Astrocyte of the spinal cord (primary cell): ENCODE measurements at regions not wholly inside any gene's neighbourhood (a gene's known extent, or its start where the extent isn't known, plus 50 kb on each side); places are given as distances from the start of the nearest gene placed in this dataset.
A peak's percentile ranks its signal among the peaks of the same experiment; 100 is the strongest.
"Not testable (repeated sequence)": the region's sequence is repeated elsewhere in the genome, so short reads cannot be mapped to it uniquely, and the experiment has no call there.

Source experiments
- DNase-seq: peaks from one replicate; pipeline ENCODE4 v3.0.0; 2011; ENCODE audit warnings: low read depth, low spot score
- H3K4me3 ChIP-seq: 2 replicates; pipeline ENCODE4 v1.5.1; 2011; ENCODE audit warnings: low read depth, mild to moderate bottlenecking, low read length, moderate library complexity
- in situ Hi-C: cut with HindIII; loops from 2 replicates; pipeline ENCODE4 v1.10.0; 2017; ENCODE audit warnings: low sequenced_read_pairs
- TF ChIP-seq, protein P1 (sequence below): IDR thresholded peaks from 2 replicates; pipeline ENCODE4 v1.5.1; 2012; ENCODE audit warnings: low read depth, mild to moderate bottlenecking, low read length, inconsistent platforms

DNA sequence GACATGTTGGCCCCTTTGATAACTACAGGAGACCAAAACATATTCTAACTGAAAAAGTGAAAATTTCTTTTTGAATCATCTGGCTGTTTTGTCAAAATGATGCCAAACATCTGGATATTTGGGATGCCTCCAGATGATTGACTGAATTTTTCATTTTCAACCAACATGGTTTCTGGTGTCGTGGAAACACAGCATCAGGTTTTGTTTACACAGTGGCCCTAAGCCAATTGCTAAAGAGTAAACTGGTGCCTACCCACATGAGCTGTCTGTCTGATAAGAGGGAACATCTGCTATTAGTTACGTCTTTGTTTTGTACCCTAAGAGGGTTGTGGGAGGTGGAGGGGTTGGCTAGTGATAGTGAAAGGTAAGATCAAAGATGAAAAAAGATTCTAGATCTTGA lies 204.8 kb downstream of the KCNK2 start:
- H3K4me3 ChIP-seq = no peak overlapping the region
- TF ChIP-seq, protein P1, sequence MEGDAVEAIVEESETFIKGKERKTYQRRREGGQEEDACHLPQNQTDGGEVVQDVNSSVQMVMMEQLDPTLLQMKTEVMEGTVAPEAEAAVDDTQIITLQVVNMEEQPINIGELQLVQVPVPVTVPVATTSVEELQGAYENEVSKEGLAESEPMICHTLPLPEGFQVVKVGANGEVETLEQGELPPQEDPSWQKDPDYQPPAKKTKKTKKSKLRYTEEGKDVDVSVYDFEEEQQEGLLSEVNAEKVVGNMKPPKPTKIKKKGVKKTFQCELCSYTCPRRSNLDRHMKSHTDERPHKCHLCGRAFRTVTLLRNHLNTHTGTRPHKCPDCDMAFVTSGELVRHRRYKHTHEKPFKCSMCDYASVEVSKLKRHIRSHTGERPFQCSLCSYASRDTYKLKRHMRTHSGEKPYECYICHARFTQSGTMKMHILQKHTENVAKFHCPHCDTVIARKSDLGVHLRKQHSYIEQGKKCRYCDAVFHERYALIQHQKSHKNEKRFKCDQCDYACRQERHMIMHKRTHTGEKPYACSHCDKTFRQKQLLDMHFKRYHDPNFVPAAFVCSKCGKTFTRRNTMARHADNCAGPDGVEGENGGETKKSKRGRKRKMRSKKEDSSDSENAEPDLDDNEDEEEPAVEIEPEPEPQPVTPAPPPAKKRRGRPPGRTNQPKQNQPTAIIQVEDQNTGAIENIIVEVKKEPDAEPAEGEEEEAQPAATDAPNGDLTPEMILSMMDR = no peak
- no peak for DNase-seq
- in situ Hi-C loops = no loop called here

DNA sequence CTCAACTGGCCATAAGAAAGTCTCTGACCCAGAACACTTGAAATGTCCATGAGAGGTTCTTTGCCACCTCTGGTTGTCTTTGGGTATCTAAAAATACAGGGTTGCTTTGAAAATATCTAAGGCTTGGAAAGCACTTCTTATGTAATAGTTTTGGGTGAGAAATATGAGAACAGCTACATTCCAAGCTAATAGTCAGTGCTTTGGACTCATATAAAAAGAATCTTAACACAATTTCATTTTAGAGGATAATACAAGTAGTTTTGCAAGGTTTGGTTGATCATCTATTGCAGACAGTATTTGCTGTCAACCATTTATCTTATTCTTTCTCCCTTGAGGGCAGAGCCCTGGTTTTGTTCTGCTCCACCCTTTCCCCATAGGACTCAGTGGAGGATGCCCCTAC lies 207.5 kb downstream of the KCNK2 start:
- in situ Hi-C loops = no loop called here
- TF ChIP-seq, protein P1 = no peak
- no peak overlapping the region for H3K4me3 ChIP-seq
- no peak for DNase-seq

- DNase-seq = no peak
- in situ Hi-C loops = no loop called here
- TF ChIP-seq, protein P1 = no peak
Observed at GRCh38 chr1:215292932-215293331, 210.4 kb downstream of the KCNK2 start.

DNA sequence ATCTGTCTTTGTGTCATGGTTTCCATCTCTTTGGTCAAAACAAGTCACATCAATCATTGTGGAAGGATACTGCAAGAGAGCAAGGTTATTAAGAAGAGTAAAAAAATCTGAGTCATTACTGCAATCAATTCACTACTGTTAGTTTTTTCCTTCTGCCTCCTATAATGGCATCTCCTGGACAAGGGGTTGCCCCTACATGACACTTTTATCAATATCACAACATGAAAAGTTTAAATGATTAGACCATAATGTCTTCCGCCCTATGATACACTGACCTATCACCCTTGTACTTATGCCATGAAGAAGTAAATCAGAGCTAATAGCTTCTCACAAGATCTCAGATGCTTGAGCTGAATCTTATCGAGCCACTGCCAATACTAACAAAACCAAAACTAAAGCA lies 223.9 kb downstream of the KCNK2 start:
- no peak for DNase-seq
- in situ Hi-C loops = no loop called here
- H3K4me3 ChIP-seq = no peak overlapping the region
- TF ChIP-seq, protein P1 = no peak

More at GRCh38 chr1:215292932-215293331, 210.4 kb downstream of the KCNK2 start:
- H3K4me3 ChIP-seq = no peak overlapping the region

- in situ Hi-C loops = no loop called here
- H3K4me3 ChIP-seq = no peak overlapping the region
- peak; percentile 1 for DNase-seq
- TF ChIP-seq, protein P1 = no peak
Observed at GRCh38 chr1:215321802-215322201, 239.3 kb downstream of the KCNK2 start.

- in situ Hi-C loops, H3K4me3 ChIP-seq: not testable (repeated sequence)
Observed at GRCh38 chr1:215323992-215324391, 241.5 kb downstream of the KCNK2 start.

DNA sequence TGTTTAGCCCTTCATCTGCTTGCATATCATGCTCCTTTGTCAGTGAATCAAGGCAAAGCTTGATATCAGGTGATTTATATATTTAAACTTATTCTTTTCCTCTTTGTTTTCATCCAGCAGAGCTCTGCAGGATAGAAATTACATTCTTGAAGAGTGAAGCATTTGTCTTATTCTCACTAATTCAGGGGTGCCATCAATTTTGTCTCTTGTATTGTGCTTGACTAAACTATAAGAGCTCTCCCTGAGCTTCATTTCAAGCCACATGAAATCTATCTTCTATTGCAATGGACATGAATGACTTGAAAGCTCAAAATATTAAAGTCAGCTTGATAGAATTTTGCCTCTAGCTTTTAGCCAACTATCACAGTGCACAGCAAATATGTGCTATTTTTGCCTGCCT lies 236.7 kb upstream of the KCTD3 start:
- in situ Hi-C loops = no loop called here
- H3K4me3 ChIP-seq = no peak overlapping the region
- TF ChIP-seq, protein P1 = no peak
- DNase-seq = no peak

More at GRCh38 chr1:215323992-215324391, 241.5 kb downstream of the KCNK2 start:
- not testable (repeated sequence) for DNase-seq
